GM19328 (cell line): ENCODE measurements at regions not wholly inside any gene's neighbourhood (a gene's known extent, or its start where the extent isn't known, plus 50 kb on each side); places are given as distances from the start of the nearest gene placed in this dataset.
A peak's percentile ranks its signal among the peaks of the same experiment; 100 is the strongest.

ENCODE experiments used
- ATAC-seq: cut with Tn5 transposase; IDR thresholded peaks from one replicate; pipeline ENCODE4 v1.9.1; 2021; ENCODE audit warnings: mild to moderate bottlenecking, moderate library complexity; ENCODE audit not compliant: unreplicated experiment

- no peak for ATAC-seq
Observed at GRCh38 chr11:29318134-29318845, 698.5 kb downstream of the KCNA4 start.

- no peak for ATAC-seq
Observed at GRCh38 chr11:29317694-29318093, 699.1 kb downstream of the KCNA4 start.

GRCh38 chr11:29315275-29315674 is 701.6 kb downstream of the KCNA4 start:
- ATAC-seq = no peak

- no peak for ATAC-seq
Observed at GRCh38 chr11:29314211-29314610, 702.6 kb downstream of the KCNA4 start.

- no peak for ATAC-seq
Observed at GRCh38 chr11:29312812-29313211, 704.0 kb downstream of the KCNA4 start.

- ATAC-seq = no peak
Observed at GRCh38 chr11:29310725-29311342, 706.0 kb downstream of the KCNA4 start.

- ATAC-seq = no peak
Observed at GRCh38 chr11:29309992-29310391, 706.8 kb downstream of the KCNA4 start.

GRCh38 chr11:29306527-29306926 is 710.3 kb downstream of the KCNA4 start:
- ATAC-seq = no peak

- no peak for ATAC-seq
Observed at GRCh38 chr11:29305456-29306232, 711.2 kb downstream of the KCNA4 start.

- ATAC-seq = no peak
Observed at GRCh38 chr11:29300420-29300819, 716.4 kb downstream of the KCNA4 start.

- no peak for ATAC-seq
Observed at GRCh38 chr11:29296680-29297079, 720.1 kb downstream of the KCNA4 start.

- ATAC-seq = peak; percentile 81
Observed at GRCh38 chr11:29293825-29294224, 723.0 kb downstream of the KCNA4 start.

GRCh38 chr11:29282088-29282487 is 734.7 kb downstream of the KCNA4 start:
- ATAC-seq = no peak

GRCh38 chr11:29281271-29281777 is 735.5 kb downstream of the KCNA4 start:
- no peak for ATAC-seq

- ATAC-seq = no peak
Observed at GRCh38 chr11:29280452-29280851, 736.4 kb downstream of the KCNA4 start.

- ATAC-seq = no peak
Observed at GRCh38 chr11:29279716-29280115, 737.1 kb downstream of the KCNA4 start.

GRCh38 chr11:29272019-29272654 is 744.7 kb downstream of the KCNA4 start:
- ATAC-seq = no peak

- ATAC-seq = no peak
Observed at GRCh38 chr11:29271616-29272015, 745.2 kb downstream of the KCNA4 start.

GRCh38 chr11:29268733-29269132 is 748.1 kb downstream of the KCNA4 start:
- no peak for ATAC-seq

- ATAC-seq = no peak
Observed at GRCh38 chr11:29265792-29266191, 751.0 kb downstream of the KCNA4 start.

- no peak for ATAC-seq
Observed at GRCh38 chr11:29265381-29265780, 751.4 kb downstream of the KCNA4 start.
